GM12878 (cell line): ENCODE measurements at regions not wholly inside any gene's neighbourhood (a gene's known extent, or its start where the extent isn't known, plus 50 kb on each side); places are given as distances from the start of the nearest gene placed in this dataset.

Source experiments
- ATAC-seq: fragments of 200-7000 bp; cut with Tn5 transposase; 3 replicates; pipeline ENCODE4 v1.9.1; 2020; ENCODE audit warnings: mild to moderate bottlenecking, moderate library complexity
- BruUV-seq: library from RNA; stranded (reverse); fragments of 400-500 nt; replicated peaks from 2 replicates; lab custom pipeline; 2021; lab: Mats Ljungman, UMichigan
- CTCF ChIA-PET: fragments of 300-600 bp; sonication (Branson Sonifier 250); formaldehyde crosslinking; extraction: SDS; loops from one replicate; lab custom pipeline; 2021; ENCODE audit warnings: inconsistent platforms; lab: Yijun Ruan, JAX
- POLR2A ChIA-PET: fragments of 350-600 bp; formaldehyde crosslinking; extraction: SDS; loops from one replicate; lab custom pipeline; 2021; ENCODE audit warnings: inconsistent platforms; lab: Charles Lee
- RAD21 ChIA-PET: fragments of 300-600 bp; sonication (Branson Sonifier 250); formaldehyde crosslinking; loops from one replicate; lab custom pipeline; 2023; ENCODE audit warnings: antibody characterized with exemption; ENCODE audit not compliant: unreplicated experiment; lab: Charles Lee
- SMC1A ChIA-PET: fragments of 300-600 bp; sonication (Branson Sonifier 250); formaldehyde crosslinking; loops from one replicate; lab custom pipeline; 2023; ENCODE audit not compliant: unreplicated experiment, uncharacterized antibody; lab: Charles Lee
- DNase-seq: peaks from one replicate; pipeline ENCODE4 v3.0.0-alpha.2; 2011; ENCODE audit warnings: low read depth, low spot score
- FAIRE-seq: peaks from 3 replicates; lab custom pipeline; 2011; peaks lifted over from hg19 to GRCh38; lab: Jason Lieb, UNC
- H2AFZ ChIP-seq: 2 replicates; pipeline ENCODE4 v1.6.0; 2011; ENCODE audit warnings: low read depth, low read length, control low read depth; ENCODE audit not compliant: control insufficient read depth
- H3K27ac ChIP-seq: 2 replicates; pipeline ENCODE4 v1.5.1; 2011; ENCODE audit warnings: control low read depth; ENCODE audit not compliant: control insufficient read depth, insufficient read depth
- H3K27me3 ChIP-seq, 2 experiments: replicated peaks in 1 of 2; 2 replicates each; pipeline versions ENCODE4 v1.6.0 to v1.6.1; 2011; ENCODE audit warnings: low read length in 1 of 2; ENCODE audit not compliant: control insufficient read depth in 2 of 2, insufficient read depth in 2 of 2
- H3K36me3 ChIP-seq, 2 experiments: 2 replicates each; pipeline ENCODE4 v1.5.1; 2011; ENCODE audit warnings: low read length in 1 of 2; ENCODE audit not compliant: control insufficient read depth in 2 of 2, insufficient read depth in 2 of 2
- H3K4me1 ChIP-seq: 2 replicates; pipeline ENCODE4 v1.6.1; 2011; ENCODE audit warnings: mild to moderate bottlenecking, low read length, moderate library complexity, mixed read lengths; ENCODE audit not compliant: control insufficient read depth, insufficient read depth
- H3K4me2 ChIP-seq: 2 replicates; pipeline ENCODE4 v1.6.0; 2011; ENCODE audit warnings: control low read depth; ENCODE audit not compliant: control insufficient read depth, insufficient read depth
- H3K4me3 ChIP-seq: fragments of 200-600 bp; sonication (generic); 2 replicates; pipeline ENCODE4 v1.5.1; 2016
- H3K79me2 ChIP-seq: 2 replicates; pipeline ENCODE4 v1.6.0; 2011; ENCODE audit warnings: low read length; ENCODE audit not compliant: control insufficient read depth, insufficient read depth
- H3K9ac ChIP-seq: 2 replicates; pipeline ENCODE4 v1.8.0; 2011; ENCODE audit warnings: low read length, control low read depth, mixed read lengths; ENCODE audit not compliant: control insufficient read depth, insufficient read depth
- H3K9me3 ChIP-seq: replicated peaks from 3 replicates; pipeline ENCODE4 v1.5.1; 2011; ENCODE audit warnings: mild to moderate bottlenecking, low read length; ENCODE audit not compliant: control insufficient read depth, insufficient read depth
- H4K20me1 ChIP-seq: 2 replicates; pipeline ENCODE4 v1.6.0; 2011; ENCODE audit not compliant: control insufficient read depth, insufficient read depth
- BRCA1 ChIP-seq: IDR thresholded peaks from 2 replicates; pipeline ENCODE4 v1.6.1; 2011; ENCODE audit warnings: low read depth, low read length, improper control_type of control experiment
- CBX5 ChIP-seq: sonication (generic); IDR thresholded peaks from 2 replicates; pipeline ENCODE4 v1.6.1; 2016; ENCODE audit warnings: low read depth, moderate library complexity, mild to moderate bottlenecking, inconsistent platforms
- CHD4 ChIP-seq: fragments of 200-600 bp; sonication (generic); IDR thresholded peaks from 2 replicates; pipeline ENCODE4 v1.6.1; 2016; ENCODE audit warnings: mild to moderate bottlenecking
- ELK1 ChIP-seq: IDR thresholded peaks from 2 replicates; pipeline ENCODE4 v1.6.1; 2012; ENCODE audit warnings: low read depth, low read length, improper control_type of control experiment
- EZH2 ChIP-seq: IDR thresholded peaks from 2 replicates; pipeline ENCODE4 v1.6.1; 2012; ENCODE audit warnings: low read depth, mild to moderate bottlenecking, control low read depth, inconsistent platforms, low read length, borderline replicate concordance; ENCODE audit not compliant: control insufficient read depth
- JUNB ChIP-seq: IDR thresholded peaks from 2 replicates; pipeline ENCODE4 v1.6.1; 2016; ENCODE audit warnings: antibody characterized with exemption, mild to moderate bottlenecking
- KLF5 ChIP-seq: fragments of 450-650 bp; IDR thresholded peaks from 2 replicates; pipeline ENCODE4 v1.6.1; 2014; ENCODE audit warnings: mild to moderate bottlenecking; ENCODE audit not compliant: partially characterized antibody
- MLLT1 ChIP-seq: fragments of 450-650 bp; IDR thresholded peaks from 2 replicates; pipeline ENCODE4 v1.6.1; 2016; ENCODE audit warnings: mild to moderate bottlenecking
- MTA3 ChIP-seq: IDR thresholded peaks from 2 replicates; pipeline ENCODE4 v1.6.1; 2012; ENCODE audit warnings: low read length, inconsistent platforms, borderline replicate concordance
- NBN ChIP-seq: fragments of 450-650 bp; IDR thresholded peaks from 2 replicates; pipeline ENCODE4 v1.6.1; 2016
- NFXL1 ChIP-seq: fragments of 450-650 bp; IDR thresholded peaks from 2 replicates; pipeline ENCODE4 v1.6.1; 2017; ENCODE audit warnings: antibody characterized with exemption, mild to moderate bottlenecking, borderline replicate concordance
- PAX8 ChIP-seq: fragments of 450-650 bp; IDR thresholded peaks from 2 replicates; pipeline ENCODE4 v1.6.1; 2017; ENCODE audit warnings: mild to moderate bottlenecking, moderate library complexity
- PML ChIP-seq: IDR thresholded peaks from 2 replicates; pipeline ENCODE4 v1.6.1; 2012; ENCODE audit warnings: low read length, inconsistent platforms
- POLR2A ChIP-seq: IDR thresholded peaks from 2 replicates; pipeline ENCODE4 v1.6.1; 2011; ENCODE audit warnings: low read depth, mild to moderate bottlenecking, low read length
- RELA ChIP-seq: fragments of 450-650 bp; IDR thresholded peaks from 2 replicates; pipeline ENCODE4 v1.8.0; 2014; ENCODE audit warnings: borderline replicate concordance; ENCODE audit not compliant: partially characterized antibody
- STAT3 ChIP-seq: IDR thresholded peaks from 2 replicates; pipeline ENCODE4 v1.6.1; 2011; ENCODE audit warnings: low read depth, low read length, improper control_type of control experiment
- ZBED1 ChIP-seq: IDR thresholded peaks from 2 replicates; pipeline ENCODE4 v1.6.1; 2016; ENCODE audit warnings: borderline replicate concordance
- in situ Hi-C: fragments of 300-500 bp; cut with MboI; formaldehyde crosslinking; loops from 9 replicates; pipeline ENCODE4 v1.14.3; 2018; ENCODE audit warnings: mixed read lengths
- intact Hi-C: fragments of 100-400 bp; cut with micrococcal nuclease; formaldehyde crosslinking; loops from one replicate; pipeline ENCODE4 v1.14.2; 2022; ENCODE audit not compliant: unreplicated experiment
- TF ChIP-seq, protein P1 (sequence below), 3 experiments: IDR thresholded peaks in 2 of 3; conservative IDR thresholded peaks in 1 of 3; 2 replicates each; pipeline ENCODE4 v1.5.1; 2011; ENCODE audit warnings: low read depth in 3 of 3, low read length in 3 of 3, mild to moderate bottlenecking in 3 of 3, control low read depth in 2 of 3, moderate library complexity in 2 of 3, inconsistent platforms in 1 of 3, mixed read lengths in 1 of 3; ENCODE audit not compliant: control insufficient read depth in 2 of 3, insufficient read depth in 1 of 3; ENCODE audit errors: extremely low read depth in 1 of 3

DNA sequence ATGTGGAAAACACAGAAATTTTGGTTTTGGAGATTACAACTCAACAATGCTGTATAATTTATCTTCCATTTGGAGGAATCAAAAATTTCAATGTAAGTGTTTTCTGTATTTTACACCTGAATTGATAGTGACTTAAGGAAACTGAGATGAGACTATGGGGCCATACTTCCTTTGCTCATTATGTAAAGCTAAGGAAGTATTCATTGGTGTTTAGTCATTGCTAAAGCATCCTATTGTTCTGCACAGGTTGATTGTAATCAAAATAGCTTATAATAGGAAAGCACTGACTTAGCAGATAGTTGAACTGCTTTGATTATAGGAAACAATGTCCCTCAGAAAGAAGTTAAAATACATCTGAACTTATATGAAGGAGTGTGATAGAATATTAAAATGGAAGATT, 244.4 kb upstream of the SLITRK5 start:
- ChIA-PET RAD21 (no interaction called here), POLR2A (no interaction called here), CTCF (no interaction called here), SMC1A (interaction anchor here (1.0 kb wide), 1 partner anchor 128 kb away, joined by 3 read pairs; no protein-coding TSS in a partner anchor)
- ATAC-seq (no peak), DNase-seq (no peak), FAIRE-seq (no peak)
- no peak overlapping the region for H3K4me2 ChIP-seq
- H3K36me3 ChIP-seq: no peaks in the 10 kb centered on the region
- H3K4me3 ChIP-seq: no peak overlapping the region
- no TSS peak for BruUV-seq
- no peaks in the 10 kb centered on the region for H3K27me3 ChIP-seq
- H2AFZ ChIP-seq: no peak overlapping the region
- in situ Hi-C loops (no loop called here), intact Hi-C loops (no loop called here)
- no peaks in the 10 kb centered on the region for H3K4me1 ChIP-seq
- no peaks in the 10 kb centered on the region for H3K79me2 ChIP-seq
- H4K20me1 ChIP-seq: no peaks in the 10 kb centered on the region
- no peak for TF ChIP-seq KLF5
- no peak for TF ChIP-seq NFXL1
- no peak for TF ChIP-seq ZBED1
- TF ChIP-seq, protein P1, sequence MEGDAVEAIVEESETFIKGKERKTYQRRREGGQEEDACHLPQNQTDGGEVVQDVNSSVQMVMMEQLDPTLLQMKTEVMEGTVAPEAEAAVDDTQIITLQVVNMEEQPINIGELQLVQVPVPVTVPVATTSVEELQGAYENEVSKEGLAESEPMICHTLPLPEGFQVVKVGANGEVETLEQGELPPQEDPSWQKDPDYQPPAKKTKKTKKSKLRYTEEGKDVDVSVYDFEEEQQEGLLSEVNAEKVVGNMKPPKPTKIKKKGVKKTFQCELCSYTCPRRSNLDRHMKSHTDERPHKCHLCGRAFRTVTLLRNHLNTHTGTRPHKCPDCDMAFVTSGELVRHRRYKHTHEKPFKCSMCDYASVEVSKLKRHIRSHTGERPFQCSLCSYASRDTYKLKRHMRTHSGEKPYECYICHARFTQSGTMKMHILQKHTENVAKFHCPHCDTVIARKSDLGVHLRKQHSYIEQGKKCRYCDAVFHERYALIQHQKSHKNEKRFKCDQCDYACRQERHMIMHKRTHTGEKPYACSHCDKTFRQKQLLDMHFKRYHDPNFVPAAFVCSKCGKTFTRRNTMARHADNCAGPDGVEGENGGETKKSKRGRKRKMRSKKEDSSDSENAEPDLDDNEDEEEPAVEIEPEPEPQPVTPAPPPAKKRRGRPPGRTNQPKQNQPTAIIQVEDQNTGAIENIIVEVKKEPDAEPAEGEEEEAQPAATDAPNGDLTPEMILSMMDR (IDR thresholded peaks at IDR 0.05 in 2 of 3, conservative IDR thresholded peaks at IDR 0.05 in 1 of 3; ENCODE audit: control insufficient read depth in 2 of 3, extremely low read depth in 1 of 3, insufficient read depth in 1 of 3, low read depth in 3 of 3, low read length in 3 of 3): no peak
- no peak for TF ChIP-seq JUNB
- TF ChIP-seq STAT3: no peak
- TF ChIP-seq EZH2: no peak
- TF ChIP-seq ELK1: no peak
- TF ChIP-seq CHD4: no peak
- no peak for TF ChIP-seq MTA3
- no peak for TF ChIP-seq MLLT1
- TF ChIP-seq PAX8: no peak
- no peak for TF ChIP-seq CBX5
- no peak for TF ChIP-seq BRCA1
- no peak for TF ChIP-seq PML
- no peak for TF ChIP-seq NBN
- no peak for TF ChIP-seq RELA
- TF ChIP-seq POLR2A: no peak
- H3K9me3 ChIP-seq: no peaks in the 10 kb centered on the region
- no peak overlapping the region for H3K9ac ChIP-seq
- H3K27ac ChIP-seq: no peak overlapping the region
